ENCODE measurements at regions not wholly inside any gene's neighbourhood (a gene's known extent, or its start where the extent isn't known, plus 50 kb on each side); places are given as distances from the start of the nearest gene placed in this dataset.

- no peak for TF ChIP-seq CTCF (IDR thresholded peaks at IDR 0.05; ENCODE audit: insufficient read depth, low read length, poor library complexity, severe bottlenecking)
- TF ChIP-seq EZH2phosphoT487 (conservative IDR thresholded peaks at IDR 0.05; ENCODE audit: low read length): no peak
Measured at GRCh38 chr4:186876961-186877626, 153.4 kb upstream of the FAT1 start.

Data from SU-DHL-6 (cell line).